GM18873 (cell line): ENCODE measurements at regions not wholly inside any gene's neighbourhood (a gene's known extent, or its start where the extent isn't known, plus 50 kb on each side); places are given as distances from the start of the nearest gene placed in this dataset.

Source experiments
- ATAC-seq: cut with Tn5 transposase; IDR thresholded peaks from one replicate; pipeline ENCODE4 v1.9.1; 2021; ENCODE audit warnings: mild to moderate bottlenecking, moderate library complexity, moderate number of reproducible peaks; ENCODE audit not compliant: unreplicated experiment, low FRiP score

DNA sequence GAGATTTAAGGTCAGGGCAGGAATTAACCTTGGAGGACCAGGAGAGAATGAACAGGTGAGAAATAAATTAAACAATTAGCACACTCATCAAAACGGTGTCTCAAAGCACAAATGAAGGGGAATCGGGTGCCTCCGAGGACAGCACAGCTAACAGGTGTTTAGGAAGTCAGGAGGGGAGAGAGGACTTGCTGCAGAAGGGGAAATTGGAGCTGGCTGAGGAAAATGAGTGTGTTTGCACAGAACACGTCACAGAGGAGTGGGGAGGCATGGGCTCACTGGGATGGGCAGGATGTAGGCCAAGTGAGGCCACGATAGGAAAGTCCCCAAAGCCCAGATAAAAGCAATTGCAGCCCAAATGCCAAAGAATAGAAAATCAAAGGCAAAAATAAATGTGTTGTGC lies 121.7 kb downstream of the ZNF664 start:
- no peak for ATAC-seq

DNA sequence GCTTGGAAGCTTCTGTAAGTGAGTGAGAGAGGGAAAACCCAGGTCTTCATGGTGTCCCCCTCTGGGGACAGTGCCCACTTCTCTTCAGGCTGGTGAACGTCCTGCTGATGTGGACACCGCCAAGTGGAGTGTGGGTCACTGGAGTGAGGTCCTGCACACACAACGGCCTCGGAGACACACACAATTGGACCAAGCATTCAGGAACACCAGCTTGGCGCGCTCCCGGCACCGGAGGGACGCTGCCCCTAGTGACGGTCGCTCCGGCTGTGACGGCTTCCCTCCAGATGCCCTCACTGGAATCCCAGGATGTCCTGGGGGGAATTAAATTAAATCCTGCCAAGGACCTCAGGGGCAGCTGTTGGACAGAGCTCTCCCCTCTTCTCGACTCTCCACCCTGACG lies 123.1 kb downstream of the ZNF664 start:
- ATAC-seq = no peak

- no peak for ATAC-seq
Measured at GRCh38 chr12:124096869-124097434, 123.9 kb downstream of the ZNF664 start.

DNA sequence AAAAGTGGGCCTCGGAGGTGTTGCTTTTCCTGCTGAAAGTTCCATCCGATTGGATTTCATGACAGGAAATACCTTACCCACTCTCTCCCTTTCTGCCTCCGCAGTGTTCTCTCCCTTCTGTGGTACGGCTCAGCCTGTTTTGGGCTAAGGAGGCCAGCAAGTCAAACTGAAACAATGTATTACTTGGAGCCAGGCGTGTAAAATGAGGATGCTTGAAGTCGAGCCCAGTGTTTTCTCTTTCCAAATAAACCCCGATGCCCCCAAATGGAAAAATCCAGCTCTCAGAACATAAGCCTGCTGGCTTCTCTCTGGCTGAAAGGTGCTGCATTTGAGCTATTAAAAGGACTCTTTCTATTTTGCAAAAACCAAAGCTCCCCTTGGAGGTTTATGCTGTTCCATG lies 124.7 kb downstream of the ZNF664 start:
- ATAC-seq = no peak

DNA sequence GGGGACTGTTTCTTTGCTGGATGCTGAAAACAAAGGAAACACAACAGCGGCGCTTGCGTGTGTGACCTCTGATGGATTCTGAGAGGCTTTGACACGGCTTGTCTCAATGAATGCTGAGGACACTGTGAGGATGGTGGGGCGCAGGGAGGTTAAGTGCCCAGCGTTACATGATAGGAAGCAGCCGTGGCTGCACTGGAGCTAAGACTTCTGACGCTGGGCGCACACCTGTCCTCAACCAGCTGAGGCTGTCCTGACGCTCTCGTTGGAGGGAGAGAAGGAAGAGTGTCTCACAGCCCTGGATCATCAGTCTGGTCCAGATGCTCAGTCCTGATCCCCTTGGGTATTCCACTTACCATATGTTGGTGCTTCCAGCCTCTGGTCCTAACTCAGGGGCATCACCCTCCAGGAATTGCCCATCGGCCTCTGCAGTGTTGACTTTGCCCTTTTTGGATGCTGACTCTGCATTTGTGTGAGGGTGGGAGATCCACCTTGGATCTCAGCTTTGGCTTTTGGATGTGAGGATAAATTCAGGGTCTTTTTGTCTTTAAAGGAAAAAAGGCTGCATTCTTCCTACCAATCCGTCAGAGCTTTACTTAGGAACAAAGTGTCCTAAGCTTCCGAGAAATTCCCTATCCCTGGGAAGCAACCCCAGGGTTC lies 125.2 kb downstream of the ZNF664 start:
- no peak for ATAC-seq

GRCh38 chr12:124098887-124099286 lies 125.9 kb downstream of the ZNF664 start:
- no peak for ATAC-seq

DNA sequence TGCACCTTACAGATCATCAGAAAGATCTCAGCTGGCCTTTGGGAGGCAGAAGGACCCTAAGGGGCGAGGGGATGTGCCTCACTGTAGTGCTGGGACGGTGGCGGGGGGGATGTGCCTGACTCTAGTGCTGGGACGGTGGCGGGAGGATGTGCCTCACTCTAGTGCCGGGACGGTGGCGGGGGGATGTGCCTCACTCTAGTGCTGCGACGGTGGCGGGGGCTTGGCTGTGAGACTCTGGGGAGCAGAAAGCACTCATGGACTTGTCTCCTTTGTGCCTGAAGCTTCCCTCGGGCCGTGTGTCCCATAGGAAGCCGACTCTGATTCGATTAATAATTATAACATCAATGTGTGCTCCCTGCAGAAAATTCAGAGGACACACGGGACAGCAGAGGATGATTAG lies 126.6 kb downstream of the ZNF664 start:
- no peak for ATAC-seq

DNA sequence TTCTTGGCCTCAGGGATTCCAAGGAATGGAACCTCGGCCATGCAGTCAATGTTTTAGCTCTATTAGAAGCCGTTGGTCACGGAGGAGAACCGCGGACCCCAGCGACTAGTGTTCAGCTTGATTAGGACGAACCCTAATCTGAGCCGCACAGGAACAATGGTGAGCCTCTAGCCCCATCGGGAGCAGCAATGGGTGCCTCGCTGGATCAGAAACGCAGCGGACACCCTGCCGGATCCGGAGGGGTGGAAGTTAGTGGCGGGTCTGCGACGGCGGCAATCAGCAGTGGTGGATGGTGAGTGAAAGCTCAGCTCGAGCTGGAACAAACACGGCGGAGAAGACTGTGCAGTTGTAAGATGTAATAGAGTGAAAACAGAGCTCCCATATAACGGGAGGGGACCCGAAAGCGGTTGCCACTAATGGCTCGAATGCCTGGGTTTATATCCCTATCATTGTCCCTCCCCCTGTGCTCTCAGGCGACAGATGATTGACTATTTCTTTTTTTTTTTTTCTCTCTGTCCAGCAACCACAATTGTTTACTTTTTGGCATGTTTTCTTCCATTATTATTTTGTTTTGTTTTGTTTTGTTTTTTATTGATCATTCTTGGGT lies 127.7 kb downstream of the ZNF664 start:
- no peak for ATAC-seq

DNA sequence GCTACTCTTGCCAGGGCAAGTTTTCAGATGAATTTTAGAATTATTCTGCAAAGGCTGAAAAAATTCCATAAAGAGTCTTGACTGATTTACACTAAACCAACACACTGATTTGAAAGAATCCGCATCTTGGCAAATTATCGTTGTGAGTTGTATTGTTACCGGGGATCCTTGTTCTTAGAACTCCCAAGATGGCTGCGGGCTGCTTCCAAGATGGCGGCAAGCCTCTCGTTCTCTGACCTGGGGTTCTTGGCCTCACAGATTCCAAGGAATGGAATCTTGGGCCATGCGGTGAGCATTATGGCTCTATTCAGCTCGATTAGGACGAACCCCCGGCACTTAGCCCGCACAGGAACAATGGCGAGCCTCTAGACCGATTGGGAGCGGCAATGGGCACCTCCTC lies 132.5 kb downstream of the ZNF664 start:
- no peak for ATAC-seq

GRCh38 chr12:124107351-124107750 lies 134.3 kb downstream of the ZNF664 start:
- no peak for ATAC-seq

- ATAC-seq = no peak
Measured at GRCh38 chr12:124109760-124110159, 136.7 kb downstream of the ZNF664 start.

- ATAC-seq = no peak
Measured at GRCh38 chr12:124110372-124110883, 137.4 kb downstream of the ZNF664 start.

- ATAC-seq = no peak
Measured at GRCh38 chr12:124111006-124111405, 138.0 kb downstream of the ZNF664 start.

- ATAC-seq = no peak
Measured at GRCh38 chr12:124114316-124114715, 141.3 kb downstream of the ZNF664 start.

GRCh38 chr12:124115496-124115895 lies 142.5 kb downstream of the ZNF664 start:
- ATAC-seq = no peak

DNA sequence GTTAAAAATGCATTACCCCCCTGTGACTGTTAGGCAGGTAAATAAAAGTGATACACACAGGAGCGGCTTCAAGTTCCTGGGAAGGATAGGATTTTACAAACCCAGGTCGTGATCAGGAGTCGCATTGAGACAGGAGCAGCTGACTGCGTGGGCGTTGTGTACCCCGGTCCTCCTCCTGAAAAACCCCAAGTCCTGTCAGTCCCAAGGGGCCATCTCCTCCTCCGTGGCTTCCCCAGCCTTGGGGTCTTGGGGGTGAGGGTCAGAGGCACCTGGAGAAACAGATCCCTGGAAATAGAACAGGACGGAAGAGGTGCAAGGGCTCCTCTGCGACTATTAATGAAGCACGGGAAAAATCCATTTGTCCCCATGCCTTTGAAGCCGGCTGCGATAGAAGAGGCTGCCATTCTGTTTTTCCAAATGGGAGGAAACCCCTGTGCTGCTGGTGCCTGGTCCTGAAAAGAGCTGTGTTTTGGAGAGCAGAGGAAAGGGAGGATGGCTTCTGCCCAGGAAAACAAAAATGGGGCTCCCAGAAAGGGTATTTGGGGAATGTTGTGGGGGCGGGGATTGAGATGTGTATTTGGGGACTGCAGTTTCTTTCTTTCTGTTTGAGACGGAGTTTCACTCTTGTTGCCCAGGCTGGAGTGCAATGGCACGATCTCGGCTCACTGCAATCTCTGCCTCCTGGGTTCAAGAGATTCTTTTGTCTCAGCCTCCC lies 143.1 kb downstream of the ZNF664 start:
- ATAC-seq = no peak

DNA sequence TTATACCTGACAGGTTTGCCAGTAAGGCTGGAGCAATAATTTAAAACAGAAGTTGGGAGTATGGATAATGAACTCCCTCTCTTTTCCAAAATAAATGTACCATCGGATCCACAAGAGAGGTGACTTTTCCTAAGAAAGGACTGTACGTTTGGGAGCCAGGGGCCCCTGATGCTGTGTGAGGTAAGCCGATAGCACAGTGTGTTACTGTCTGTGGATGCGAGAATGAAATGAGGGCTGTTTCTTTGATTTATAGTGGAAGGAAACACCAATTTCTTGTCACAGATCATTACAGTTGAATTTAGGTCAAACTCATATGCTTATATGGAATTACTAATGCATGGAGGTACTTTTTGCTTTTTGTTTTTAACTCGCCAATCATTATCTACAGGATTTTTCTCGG lies 147.7 kb downstream of the ZNF664 start:
- ATAC-seq = no peak

DNA sequence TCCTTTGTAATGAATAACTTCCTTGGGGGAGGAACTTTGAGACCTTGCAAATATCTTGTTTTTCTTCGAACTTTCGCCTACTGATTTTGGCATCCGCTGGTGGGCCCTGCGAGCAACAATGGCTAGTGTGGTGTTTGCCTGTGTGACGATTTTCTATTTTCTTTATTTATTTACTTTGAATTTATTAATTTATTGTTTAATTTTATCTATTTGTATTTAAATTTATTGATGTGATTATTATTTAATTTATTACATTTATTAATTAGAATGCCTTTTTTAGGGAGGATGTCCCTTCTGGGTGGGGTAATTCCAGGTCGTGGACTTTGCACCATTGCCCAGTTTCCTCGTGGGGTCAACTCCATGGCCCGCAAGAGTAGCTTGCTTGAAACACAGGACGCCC lies 149.7 kb downstream of the ZNF664 start:
- no peak for ATAC-seq

- ATAC-seq = no peak
Measured at GRCh38 chr12:124123296-124124000, 150.4 kb downstream of the ZNF664 start.

DNA sequence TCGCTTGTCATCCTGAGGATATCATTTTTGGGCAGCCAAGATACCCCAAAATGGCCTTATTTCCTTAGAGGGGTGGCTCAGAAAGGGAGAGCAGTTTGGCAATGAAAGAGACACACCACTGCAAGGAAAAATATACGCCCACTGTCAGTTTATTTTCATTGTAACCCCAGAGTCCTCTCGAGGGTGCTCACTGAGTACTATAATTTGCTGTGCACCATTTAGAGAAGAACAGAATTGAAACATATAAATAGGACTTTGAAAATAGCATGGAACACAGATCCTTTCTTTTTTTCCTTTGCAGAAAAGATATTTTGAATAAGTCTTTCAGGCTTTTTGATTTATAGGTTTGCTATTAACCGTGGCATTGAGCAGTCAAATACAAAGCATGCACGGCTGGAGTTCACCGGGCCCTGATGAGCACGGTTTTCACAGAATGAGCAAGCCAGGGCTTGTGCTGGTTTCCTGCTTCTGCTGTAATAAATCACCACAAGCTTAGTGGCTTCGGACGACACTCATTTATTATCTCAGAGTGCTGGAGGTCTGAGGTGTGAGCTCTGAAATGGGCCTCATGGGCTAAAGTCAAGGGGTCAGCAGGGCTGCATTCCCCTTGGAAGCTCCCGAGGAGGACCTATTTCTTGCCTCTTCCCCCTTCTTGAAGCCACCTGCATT lies 152.3 kb downstream of the ZNF664 start:
- peak; percentile 69 for ATAC-seq
